Fibroblast of lung (primary cell): ENCODE measurements at regions not wholly inside any gene's neighbourhood (a gene's known extent, or its start where the extent isn't known, plus 50 kb on each side); places are given as distances from the start of the nearest gene placed in this dataset.

Source experiments
- DNase-seq, 2 donors: peaks; one replicate each; pipeline versions ENCODE4 v3.0.0 to v3.0.0-alpha.2; 2010; ENCODE audit warnings: low read depth in 2 of 2
- H2AFZ ChIP-seq: 2 replicates; pipeline ENCODE4 v1.5.1; 2012; ENCODE audit warnings: low read length, control low read depth, inconsistent platforms
- H3K27ac ChIP-seq: 2 replicates; pipeline ENCODE4 v1.5.1; 2011; ENCODE audit warnings: low read length, control low read depth; ENCODE audit not compliant: insufficient read depth
- H3K27me3 ChIP-seq: 2 replicates; pipeline ENCODE4 v1.5.1; 2011; ENCODE audit warnings: mild to moderate bottlenecking, low read length; ENCODE audit not compliant: control insufficient read depth, insufficient read depth
- H3K36me3 ChIP-seq: 2 replicates; pipeline ENCODE4 v1.5.1; 2011; ENCODE audit warnings: low read length; ENCODE audit not compliant: control insufficient read depth, insufficient read depth
- H3K4me1 ChIP-seq: 2 replicates; pipeline ENCODE4 v1.5.1; 2011; ENCODE audit warnings: low read length; ENCODE audit not compliant: control insufficient read depth, insufficient read depth; ENCODE audit errors: extremely low read depth
- H3K4me2 ChIP-seq: 2 replicates; pipeline ENCODE4 v1.5.1; 2011; ENCODE audit warnings: low read length, control low read depth; ENCODE audit not compliant: insufficient read depth; ENCODE audit errors: extremely low read depth
- H3K4me3 ChIP-seq, 4 experiments: fragments of 200-600 bp in 1 of 4; sonication (generic) in 1 of 4; replicated peaks in 1 of 4; 2 replicates each; pipeline ENCODE4 v1.5.1; 2011 to 2016; ENCODE audit warnings: low read length in 4 of 4, low read depth in 3 of 4, mild to moderate bottlenecking in 3 of 4, control low read depth in 2 of 4, inconsistent platforms in 1 of 4, mixed read lengths in 1 of 4; ENCODE audit not compliant: insufficient read depth in 1 of 4; ENCODE audit errors: control extremely low read depth in 1 of 4
- H3K79me2 ChIP-seq: 2 replicates; pipeline ENCODE4 v1.5.1; 2012; ENCODE audit warnings: mild to moderate bottlenecking, low read length, inconsistent platforms; ENCODE audit not compliant: control insufficient read depth, insufficient read depth
- H3K9ac ChIP-seq: 2 replicates; pipeline ENCODE4 v1.5.1; 2011; ENCODE audit warnings: mild to moderate bottlenecking, low read length, control low read depth; ENCODE audit not compliant: insufficient read depth
- H3K9me3 ChIP-seq: 2 replicates; pipeline ENCODE4 v1.5.1; 2012; ENCODE audit warnings: low read depth, low read length; ENCODE audit not compliant: control insufficient read depth, insufficient read depth
- H4K20me1 ChIP-seq: 2 replicates; pipeline ENCODE4 v1.5.1; 2011; ENCODE audit warnings: low read length; ENCODE audit not compliant: control insufficient read depth, insufficient read depth; ENCODE audit errors: extremely low read depth
- EZH2 ChIP-seq: IDR thresholded peaks from 2 replicates; pipeline ENCODE4 v1.5.1; 2012; ENCODE audit warnings: low read length, control low read depth, mild to moderate bottlenecking; ENCODE audit errors: missing control alignments
- TF ChIP-seq, protein P1 (sequence below), 2 donors: IDR thresholded peaks in 1 of 2; conservative IDR thresholded peaks in 1 of 2; 1 replicate in 1 of 2; 2 replicates in 1 of 2; pipeline ENCODE4 v1.5.1; 2011 to 2012; ENCODE audit warnings: low read length in 2 of 2, control low read depth in 1 of 2, inconsistent platforms in 1 of 2, low read depth in 1 of 2, mild to moderate bottlenecking in 1 of 2

DNA sequence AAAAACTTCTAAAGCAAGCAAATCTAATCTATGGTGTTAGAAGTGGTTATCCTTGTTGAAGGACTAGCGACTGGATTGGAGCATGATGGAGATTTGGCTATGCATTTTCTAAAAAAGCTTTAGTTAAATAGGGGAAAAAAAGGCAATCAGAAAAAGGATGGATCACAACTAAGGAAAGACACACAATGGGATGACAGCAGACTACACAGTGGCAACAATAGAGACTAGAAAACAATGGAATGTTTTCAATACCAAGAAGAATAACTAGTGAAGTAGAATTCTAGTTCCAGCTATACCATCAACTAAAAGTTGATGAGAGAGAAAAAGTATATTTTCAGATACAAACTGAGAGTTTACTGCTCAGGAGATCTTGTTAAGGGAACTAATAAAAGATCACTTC, 605.8 kb downstream of the PTPRU start:
- Histone ChIP-seq H3K79me2 (no peaks in the 10 kb centered on the region), H3K9ac (no peak overlapping the region), H3K27me3 (no peaks in the 10 kb centered on the region), H2AFZ (no peak overlapping the region), H3K36me3 (no peaks in the 10 kb centered on the region), H3K27ac (no peak overlapping the region), H3K4me2 (no peak overlapping the region), H3K9me3 (no peaks in the 10 kb centered on the region), H3K4me3 (no peak overlapping the region), H4K20me1 (no peaks in the 10 kb centered on the region), H3K4me1 (no peaks in the 10 kb centered on the region)
- no peak for DNase-seq
- TF ChIP-seq EZH2 = no peak
- TF ChIP-seq, protein P1, sequence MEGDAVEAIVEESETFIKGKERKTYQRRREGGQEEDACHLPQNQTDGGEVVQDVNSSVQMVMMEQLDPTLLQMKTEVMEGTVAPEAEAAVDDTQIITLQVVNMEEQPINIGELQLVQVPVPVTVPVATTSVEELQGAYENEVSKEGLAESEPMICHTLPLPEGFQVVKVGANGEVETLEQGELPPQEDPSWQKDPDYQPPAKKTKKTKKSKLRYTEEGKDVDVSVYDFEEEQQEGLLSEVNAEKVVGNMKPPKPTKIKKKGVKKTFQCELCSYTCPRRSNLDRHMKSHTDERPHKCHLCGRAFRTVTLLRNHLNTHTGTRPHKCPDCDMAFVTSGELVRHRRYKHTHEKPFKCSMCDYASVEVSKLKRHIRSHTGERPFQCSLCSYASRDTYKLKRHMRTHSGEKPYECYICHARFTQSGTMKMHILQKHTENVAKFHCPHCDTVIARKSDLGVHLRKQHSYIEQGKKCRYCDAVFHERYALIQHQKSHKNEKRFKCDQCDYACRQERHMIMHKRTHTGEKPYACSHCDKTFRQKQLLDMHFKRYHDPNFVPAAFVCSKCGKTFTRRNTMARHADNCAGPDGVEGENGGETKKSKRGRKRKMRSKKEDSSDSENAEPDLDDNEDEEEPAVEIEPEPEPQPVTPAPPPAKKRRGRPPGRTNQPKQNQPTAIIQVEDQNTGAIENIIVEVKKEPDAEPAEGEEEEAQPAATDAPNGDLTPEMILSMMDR (conservative IDR thresholded peaks at IDR 0.05 in 1 of 2, IDR thresholded peaks at IDR 0.05 in 1 of 2; ENCODE audit: low read depth in 1 of 2, low read length in 2 of 2) = no peak

DNA sequence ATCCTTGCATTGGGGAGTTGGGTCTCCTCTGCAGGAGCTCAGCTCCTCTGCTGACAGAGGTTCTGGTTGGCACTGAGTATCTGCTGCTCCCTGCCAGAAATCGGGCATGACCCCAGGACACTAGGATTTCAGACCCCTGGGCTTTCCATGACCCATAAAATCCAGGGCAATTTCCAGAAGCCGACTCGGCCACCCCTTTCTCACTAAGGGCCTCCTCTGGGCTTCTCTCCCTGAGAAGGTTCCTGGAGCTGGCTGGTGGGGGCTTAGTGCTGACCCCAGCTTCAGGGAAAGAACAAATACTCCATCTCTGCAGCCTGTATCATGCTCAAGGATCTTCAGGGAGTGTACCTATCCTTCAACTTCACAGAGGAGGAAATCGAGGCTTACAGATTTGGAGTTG, 603.4 kb downstream of the PTPRU start:
- no peaks in the 10 kb centered on the region for H3K4me1 ChIP-seq
- no peak overlapping the region for H3K9ac ChIP-seq
- no peaks in the 10 kb centered on the region for H3K36me3 ChIP-seq
- H3K4me2 ChIP-seq = no peak overlapping the region
- TF ChIP-seq, protein P1 (conservative IDR thresholded peaks at IDR 0.05 in 1 of 2, IDR thresholded peaks at IDR 0.05 in 1 of 2; ENCODE audit: low read depth in 1 of 2, low read length in 2 of 2) = no peak
- TF ChIP-seq EZH2 = no peak
- DNase-seq = no peak
- H3K4me3 ChIP-seq = no peak overlapping the region
- no peak overlapping the region for H2AFZ ChIP-seq
- no peaks in the 10 kb centered on the region for H3K79me2 ChIP-seq
- no peak overlapping the region for H3K27ac ChIP-seq
- no peaks in the 10 kb centered on the region for H4K20me1 ChIP-seq
- no peaks in the 10 kb centered on the region for H3K27me3 ChIP-seq
- no peaks in the 10 kb centered on the region for H3K9me3 ChIP-seq

DNA sequence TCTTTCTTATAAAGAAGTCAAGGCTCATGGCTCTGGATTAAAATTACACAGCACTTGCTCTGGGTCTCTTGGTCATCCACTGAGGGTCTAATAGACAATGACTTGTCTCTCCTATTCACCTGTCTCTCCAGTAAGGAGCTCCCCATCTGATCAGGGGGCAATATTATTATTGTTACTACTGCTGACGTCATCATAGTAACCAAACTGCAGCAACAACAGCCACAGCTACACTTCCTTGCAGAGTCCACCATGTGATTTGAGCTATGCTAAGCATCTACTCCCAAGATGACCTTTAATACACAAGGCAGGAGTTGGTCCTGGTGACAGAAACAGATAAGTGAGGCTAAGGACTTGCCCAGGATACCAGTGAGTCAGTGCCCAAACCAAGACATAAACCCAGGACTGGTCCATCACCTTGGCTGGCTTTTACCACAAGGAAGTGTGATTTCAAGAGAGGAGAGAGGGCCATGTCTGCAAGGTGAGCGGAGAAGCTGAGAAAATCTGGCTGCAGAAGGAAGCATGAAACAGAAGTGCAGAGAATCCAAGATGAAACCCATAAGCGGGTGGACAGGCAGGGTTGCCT, 602.5 kb downstream of the PTPRU start:
- H3K4me3 ChIP-seq = no peak overlapping the region
- no peaks in the 10 kb centered on the region for H3K4me1 ChIP-seq
- H3K9ac ChIP-seq = no peak overlapping the region
- H3K79me2 ChIP-seq = no peaks in the 10 kb centered on the region
- DNase-seq = no peak
- H4K20me1 ChIP-seq = no peaks in the 10 kb centered on the region
- TF ChIP-seq EZH2 = no peak
- TF ChIP-seq, protein P1 (conservative IDR thresholded peaks at IDR 0.05 in 1 of 2, IDR thresholded peaks at IDR 0.05 in 1 of 2; ENCODE audit: low read depth in 1 of 2, low read length in 2 of 2) = no peak
- H3K27me3 ChIP-seq = no peaks in the 10 kb centered on the region
- no peak overlapping the region for H3K4me2 ChIP-seq
- no peak overlapping the region for H3K27ac ChIP-seq
- H3K36me3 ChIP-seq = no peaks in the 10 kb centered on the region
- H3K9me3 ChIP-seq = no peaks in the 10 kb centered on the region
- H2AFZ ChIP-seq = no peak overlapping the region
